ENCODE measurements at regions not wholly inside any gene's neighbourhood (a gene's known extent, or its start where the extent isn't known, plus 50 kb on each side); places are given as distances from the start of the nearest gene placed in this dataset.

- TF ChIP-seq CTCF (IDR thresholded peaks at IDR 0.05; ENCODE audit: borderline replicate concordance, extremely low read depth, low read length, poor library complexity, severe bottlenecking) (no peak), EZH2 (IDR thresholded peaks at IDR 0.05; ENCODE audit: borderline replicate concordance, low read depth, low read length, severe bottlenecking) (no peak)
These were observed 132.3 kb upstream of the PTCHD1 start for GRCh38 chrX:23202326-23202725.

Measured in DND-41 (cell line).